ENCODE measurements at regions not wholly inside any gene's neighbourhood (a gene's known extent, or its start where the extent isn't known, plus 50 kb on each side); places are given as distances from the start of the nearest gene placed in this dataset.

GRCh38 chr10:24149640-24150039 lies 59.3 kb upstream of the KIAA1217 start:
- DNase-seq: no peak

GRCh38 chr10:24150853-24151252 lies 58.1 kb upstream of the KIAA1217 start:
- no peak for DNase-seq

GRCh38 chr10:24152270-24152669 lies 56.7 kb upstream of the KIAA1217 start:
- DNase-seq: no peak

GRCh38 chr10:24153031-24153430 lies 55.9 kb upstream of the KIAA1217 start:
- no peak for DNase-seq

- DNase-seq: no peak
Observed at GRCh38 chr10:24153537-24153936, 55.4 kb upstream of the KIAA1217 start.

GRCh38 chr10:24156686-24157085 lies 52.3 kb upstream of the KIAA1217 start:
- DNase-seq: no peak

GRCh38 chr10:24157567-24157966 lies 51.4 kb upstream of the KIAA1217 start:
- no peak for DNase-seq
